OCI-LY1 (cell line): ENCODE measurements at regions not wholly inside any gene's neighbourhood (a gene's known extent, or its start where the extent isn't known, plus 50 kb on each side); places are given as distances from the start of the nearest gene placed in this dataset.

Source experiments
- EZH2 ChIP-seq: fragments of 200-600 bp; sonication (generic), shearing (Covaris generic); IDR thresholded peaks from 2 replicates; pipeline ENCODE4 v1.8.0; 2017; ENCODE audit warnings: borderline replicate concordance, mixed run types, mild to moderate bottlenecking, antibody characterized with exemption, low read length, moderate library complexity, mixed read lengths
- TF ChIP-seq, protein P1 (sequence below): fragments of 200-600 bp; sonication (generic), shearing (Covaris generic); IDR thresholded peaks from 2 replicates; pipeline ENCODE4 v1.5.1; 2017; ENCODE audit warnings: mild to moderate bottlenecking, antibody characterized with exemption, low read length, moderate library complexity, mixed read lengths

DNA sequence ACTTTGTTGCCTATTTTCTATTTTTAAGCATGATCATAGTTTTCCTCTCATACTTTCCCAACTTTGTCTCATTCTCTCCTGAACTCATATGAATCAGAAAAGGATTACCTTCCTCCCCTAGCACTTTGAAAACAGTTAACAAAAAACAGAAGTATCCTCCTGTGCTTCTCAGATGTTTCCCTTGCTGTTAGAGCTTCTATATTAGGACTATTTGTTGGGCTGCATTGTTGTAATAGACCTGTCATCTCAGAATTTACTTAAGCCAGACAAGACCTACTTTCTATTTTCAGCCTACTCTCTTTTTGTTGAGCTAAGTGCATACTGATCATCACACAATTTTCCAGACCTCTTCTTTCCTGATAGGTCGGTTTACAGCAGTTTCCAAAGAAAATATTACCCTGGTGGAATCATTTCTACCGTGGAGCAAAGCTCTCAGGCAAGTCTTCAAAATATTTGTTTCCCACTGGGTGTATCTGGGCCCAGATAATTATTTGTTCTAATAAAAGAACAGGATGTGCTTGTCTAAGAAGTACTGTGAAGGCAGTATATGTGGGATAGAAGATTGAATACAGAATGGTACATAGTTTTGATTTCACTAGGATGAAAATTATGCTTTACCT lies 411.9 kb upstream of the KLF6 start:
- TF ChIP-seq, protein P1, sequence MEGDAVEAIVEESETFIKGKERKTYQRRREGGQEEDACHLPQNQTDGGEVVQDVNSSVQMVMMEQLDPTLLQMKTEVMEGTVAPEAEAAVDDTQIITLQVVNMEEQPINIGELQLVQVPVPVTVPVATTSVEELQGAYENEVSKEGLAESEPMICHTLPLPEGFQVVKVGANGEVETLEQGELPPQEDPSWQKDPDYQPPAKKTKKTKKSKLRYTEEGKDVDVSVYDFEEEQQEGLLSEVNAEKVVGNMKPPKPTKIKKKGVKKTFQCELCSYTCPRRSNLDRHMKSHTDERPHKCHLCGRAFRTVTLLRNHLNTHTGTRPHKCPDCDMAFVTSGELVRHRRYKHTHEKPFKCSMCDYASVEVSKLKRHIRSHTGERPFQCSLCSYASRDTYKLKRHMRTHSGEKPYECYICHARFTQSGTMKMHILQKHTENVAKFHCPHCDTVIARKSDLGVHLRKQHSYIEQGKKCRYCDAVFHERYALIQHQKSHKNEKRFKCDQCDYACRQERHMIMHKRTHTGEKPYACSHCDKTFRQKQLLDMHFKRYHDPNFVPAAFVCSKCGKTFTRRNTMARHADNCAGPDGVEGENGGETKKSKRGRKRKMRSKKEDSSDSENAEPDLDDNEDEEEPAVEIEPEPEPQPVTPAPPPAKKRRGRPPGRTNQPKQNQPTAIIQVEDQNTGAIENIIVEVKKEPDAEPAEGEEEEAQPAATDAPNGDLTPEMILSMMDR, result no peak
- TF ChIP-seq EZH2, result no peak
